Sciatic nerve (tissue), 2 donors: ENCODE measurements at regions not wholly inside any gene's neighbourhood (a gene's known extent, or its start where the extent isn't known, plus 50 kb on each side); places are given as distances from the start of the nearest gene placed in this dataset.
"Not testable (repeated sequence)": the region's sequence is repeated elsewhere in the genome, so short reads cannot be mapped to it uniquely, and the experiment has no call there.

ENCODE experiments used
- ATAC-seq: fragments of 200-7000 bp; cut with Tn5 transposase; one replicate; pipeline ENCODE4 v1.9.1; 2020; ENCODE audit warnings: mild to moderate bottlenecking, moderate library complexity
- DNase-seq: peaks from one replicate; pipeline ENCODE4 v3.0.0-alpha.2; 2020; ENCODE audit warnings: low spot score
- intact Hi-C: fragments of 100-400 bp; cut with DNase I; formaldehyde crosslinking; loops from one replicate; pipeline ENCODE4 v1.14.2; 2022
- donor health status: DM: no; HTN: no; CAD: no.
- donor health status: DM: no; HTN: no; CAD: no.

GRCh38 chr2:180591093-180591781, 389.2 kb upstream of the UBE2E3 start:
- intact Hi-C loops, ATAC-seq, DNase-seq: not testable (repeated sequence)

- no peak for DNase-seq
- intact Hi-C loops = no loop called here
- ATAC-seq = no peak
Measured at GRCh38 chr2:180583441-180584140, 396.8 kb upstream of the UBE2E3 start.

GRCh38 chr2:180579388-180579787, 401.0 kb upstream of the UBE2E3 start:
- DNase-seq (no peak), ATAC-seq (no peak)
- intact Hi-C loops = no loop called here

- no peak for ATAC-seq
- intact Hi-C loops = no loop called here
- no peak for DNase-seq
Measured at GRCh38 chr2:180578441-180578840, 402.0 kb upstream of the UBE2E3 start.

- ATAC-seq = no peak
- intact Hi-C loops = no loop called here
- DNase-seq = no peak
Measured at GRCh38 chr2:180577567-180577966, 402.8 kb upstream of the UBE2E3 start.

GRCh38 chr2:180573951-180574350, 406.5 kb upstream of the UBE2E3 start:
- no peak for ATAC-seq
- intact Hi-C loops = no loop called here

GRCh38 chr2:180572346-180572745, 408.1 kb upstream of the UBE2E3 start:
- no peak for DNase-seq
- intact Hi-C loops = no loop called here
- no peak for ATAC-seq

More at GRCh38 chr2:180573951-180574350, 406.5 kb upstream of the UBE2E3 start:
- no peak for DNase-seq

- ATAC-seq (no peak), DNase-seq (no peak)
- intact Hi-C loops = no loop called here
Measured at GRCh38 chr2:180571559-180571958, 408.8 kb upstream of the UBE2E3 start.

- ATAC-seq = no peak
- DNase-seq = no peak
- intact Hi-C loops = no loop called here
Measured at GRCh38 chr2:180570864-180571263, 409.5 kb upstream of the UBE2E3 start.

- intact Hi-C loops = no loop called here
- DNase-seq = no peak
- no peak for ATAC-seq
Measured at GRCh38 chr2:180564051-180564450, 416.4 kb upstream of the UBE2E3 start.

GRCh38 chr2:180562378-180562777, 418.0 kb upstream of the UBE2E3 start:
- no peak for DNase-seq
- intact Hi-C loops = no loop called here
- no peak for ATAC-seq

GRCh38 chr2:180559771-180560170, 420.6 kb upstream of the UBE2E3 start:
- ATAC-seq = no peak
- no peak for DNase-seq
- intact Hi-C loops = no loop called here

GRCh38 chr2:180559038-180559437, 421.4 kb upstream of the UBE2E3 start:
- intact Hi-C loops = no loop called here
- DNase-seq (no peak), ATAC-seq (no peak)

GRCh38 chr2:180555391-180555965, 424.9 kb upstream of the UBE2E3 start:
- intact Hi-C loops = no loop called here
- DNase-seq (no peak), ATAC-seq (no peak)

- ATAC-seq = no peak
- intact Hi-C loops = no loop called here
- DNase-seq = no peak
Measured at GRCh38 chr2:180554330-180554729, 426.1 kb upstream of the UBE2E3 start.

GRCh38 chr2:180553094-180553715, 427.2 kb upstream of the UBE2E3 start:
- no peak for ATAC-seq
- intact Hi-C loops = no loop called here
- DNase-seq = no peak

- DNase-seq = no peak
- ATAC-seq = no peak
- intact Hi-C loops = no loop called here
Measured at GRCh38 chr2:180542511-180542910, 437.9 kb upstream of the UBE2E3 start.

- intact Hi-C loops = no loop called here
- DNase-seq (no peak), ATAC-seq (no peak)
Measured at GRCh38 chr2:180540761-180541160, 439.6 kb upstream of the UBE2E3 start.

GRCh38 chr2:180539541-180539940, 440.9 kb upstream of the UBE2E3 start:
- DNase-seq (no peak), ATAC-seq (no peak)
- intact Hi-C loops = no loop called here

GRCh38 chr2:180535289-180535688, 445.1 kb upstream of the UBE2E3 start:
- DNase-seq = no peak
- ATAC-seq = no peak
- intact Hi-C loops = no loop called here
